RWPE2 (cell line): ENCODE measurements at regions not wholly inside any gene's neighbourhood (a gene's known extent, or its start where the extent isn't known, plus 50 kb on each side); places are given as distances from the start of the nearest gene placed in this dataset.

Experiments
- ATAC-seq: fragments of 200-7000 bp; cut with Tn5 transposase; 3 replicates; pipeline ENCODE4 v1.9.1; 2021; ENCODE audit warnings: low read depth
- DNase-seq: peaks from one replicate; pipeline ENCODE4 v3.0.0-alpha.2; 2020; ENCODE audit warnings: low spot score
- H3K27ac ChIP-seq: fragments of 450-650 bp; 2 replicates; pipeline ENCODE4 v1.5.1; 2017; ENCODE audit warnings: mild to moderate bottlenecking; ENCODE audit not compliant: poor library complexity, severe bottlenecking
- H3K27me3 ChIP-seq: fragments of 250-450 bp; sonication (Bioruptor Pico); 2 replicates; pipeline ENCODE4 v1.5.1; 2021; ENCODE audit warnings: mild to moderate bottlenecking, moderate library complexity; ENCODE audit not compliant: insufficient read depth, poor library complexity, severe bottlenecking
- H3K36me3 ChIP-seq: fragments of 250-450 bp; sonication (Bioruptor Pico); 2 replicates; pipeline ENCODE4 v1.5.1; 2020; ENCODE audit warnings: low read depth, mild to moderate bottlenecking, moderate library complexity
- H3K4me1 ChIP-seq: fragments of 250-450 bp; sonication (Bioruptor Pico); 2 replicates; pipeline ENCODE4 v1.5.1; 2021; ENCODE audit warnings: mild to moderate bottlenecking, moderate library complexity; ENCODE audit not compliant: insufficient read depth, poor library complexity, severe bottlenecking
- H3K4me3 ChIP-seq: fragments of 250-450 bp; sonication (Bioruptor Pico); 2 replicates; pipeline ENCODE4 v1.5.1; 2021; ENCODE audit warnings: mild to moderate bottlenecking, moderate library complexity; ENCODE audit not compliant: severe bottlenecking
- H3K9me3 ChIP-seq: fragments of 250-450 bp; sonication (Bioruptor Pico); 2 replicates; pipeline ENCODE4 v1.5.1; 2021; ENCODE audit warnings: mild to moderate bottlenecking, moderate library complexity; ENCODE audit not compliant: severe bottlenecking
- CTCF ChIP-seq: fragments of 450-650 bp; IDR thresholded peaks from one replicate; pipeline ENCODE4 v1.5.1; 2017; ENCODE audit warnings: mild to moderate bottlenecking, moderate library complexity; ENCODE audit not compliant: poor library complexity, severe bottlenecking

- Histone ChIP-seq H3K9me3 (no peaks in the 10 kb centered on the region), H3K27me3 (no peaks in the 10 kb centered on the region), H3K27ac (no peak overlapping the region), H3K4me1 (no peaks in the 10 kb centered on the region), H3K4me3 (no peak overlapping the region), H3K36me3 (no peaks in the 10 kb centered on the region)
- DNase-seq (no peak), ATAC-seq (no peak)
- TF ChIP-seq CTCF, result no peak
Measured at GRCh38 chr12:86911973-86912372, 655.8 kb upstream of the MGAT4C start.

- no peaks in the 10 kb centered on the region for H3K4me1 ChIP-seq
- H3K4me3 ChIP-seq, result no peak overlapping the region
- DNase-seq, result no peak
- ATAC-seq, result no peak
- H3K27ac ChIP-seq, result no peak overlapping the region
- H3K9me3 ChIP-seq, result no peaks in the 10 kb centered on the region
- H3K36me3 ChIP-seq, result no peaks in the 10 kb centered on the region
- H3K27me3 ChIP-seq, result no peaks in the 10 kb centered on the region
- no peak for TF ChIP-seq CTCF
Measured at GRCh38 chr12:86903159-86903558, 647.0 kb upstream of the MGAT4C start.

GRCh38 chr12:86860776-86861175, 604.6 kb upstream of the MGAT4C start:
- no peak overlapping the region for H3K27ac ChIP-seq
- H3K4me1 ChIP-seq, result no peaks in the 10 kb centered on the region
- no peaks in the 10 kb centered on the region for H3K36me3 ChIP-seq
- TF ChIP-seq CTCF, result no peak
- ATAC-seq, result no peak
- H3K9me3 ChIP-seq, result no peaks in the 10 kb centered on the region
- no peak overlapping the region for H3K4me3 ChIP-seq
- DNase-seq, result no peak
- H3K27me3 ChIP-seq, result no peaks in the 10 kb centered on the region

- Histone ChIP-seq H3K27me3 (no peaks in the 10 kb centered on the region), H3K36me3 (no peaks in the 10 kb centered on the region), H3K4me3 (no peak overlapping the region), H3K9me3 (no peaks in the 10 kb centered on the region), H3K4me1 (no peaks in the 10 kb centered on the region), H3K27ac (no peak overlapping the region)
- TF ChIP-seq CTCF, result no peak
- ATAC-seq (no peak), DNase-seq (no peak)
Measured at GRCh38 chr12:86852451-86852850, 596.3 kb upstream of the MGAT4C start.

DNA sequence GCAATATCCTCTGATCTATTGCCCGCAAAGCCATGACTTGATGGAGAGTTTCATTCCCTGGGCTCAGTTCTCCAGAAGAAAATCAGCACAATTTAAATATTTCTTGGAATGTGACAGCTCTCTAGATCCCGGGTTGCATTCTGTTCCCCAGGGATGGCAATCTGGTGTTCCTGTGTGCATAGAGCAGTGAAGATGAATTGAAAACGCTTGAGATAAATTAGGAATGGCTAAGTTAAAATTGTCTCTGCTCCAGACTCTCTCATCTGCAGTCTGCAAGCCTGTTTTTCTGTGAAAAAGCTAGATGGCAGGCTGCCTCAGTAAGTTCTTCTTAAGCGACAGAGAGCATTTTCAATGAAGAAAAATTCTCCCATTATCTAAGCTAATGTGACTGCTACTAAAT, 582.5 kb upstream of the MGAT4C start:
- TF ChIP-seq CTCF, result no peak

More for the DNA sequence above, 582.5 kb upstream of the MGAT4C start:
- H3K27me3 ChIP-seq, result no peaks in the 10 kb centered on the region
- no peak overlapping the region for H3K4me3 ChIP-seq
- no peaks in the 10 kb centered on the region for H3K4me1 ChIP-seq
- no peak for DNase-seq
- H3K36me3 ChIP-seq, result no peaks in the 10 kb centered on the region
- ATAC-seq, result no peak
- H3K9me3 ChIP-seq, result no peaks in the 10 kb centered on the region
- H3K27ac ChIP-seq, result no peak overlapping the region
